Epithelial cell of esophagus (primary cell): ENCODE measurements at regions not wholly inside any gene's neighbourhood (a gene's known extent, or its start where the extent isn't known, plus 50 kb on each side); places are given as distances from the start of the nearest gene placed in this dataset.
"Not testable (repeated sequence)": the region's sequence is repeated elsewhere in the genome, so short reads cannot be mapped to it uniquely, and the experiment has no call there.

ENCODE experiments used
- DNase-seq: peaks from one replicate; pipeline ENCODE4 v3.0.0; 2010; ENCODE audit warnings: low read depth
- H3K4me3 ChIP-seq: 2 replicates; pipeline ENCODE4 v1.5.1; 2011; ENCODE audit warnings: mild to moderate bottlenecking, low read length, control low read depth
- TF ChIP-seq, protein P1 (sequence below): IDR thresholded peaks from 2 replicates; pipeline ENCODE4 v1.5.1; 2011; ENCODE audit warnings: low read depth, mild to moderate bottlenecking, low read length, control low read depth, inconsistent platforms; ENCODE audit not compliant: insufficient read depth; ENCODE audit errors: missing control alignments

DNA sequence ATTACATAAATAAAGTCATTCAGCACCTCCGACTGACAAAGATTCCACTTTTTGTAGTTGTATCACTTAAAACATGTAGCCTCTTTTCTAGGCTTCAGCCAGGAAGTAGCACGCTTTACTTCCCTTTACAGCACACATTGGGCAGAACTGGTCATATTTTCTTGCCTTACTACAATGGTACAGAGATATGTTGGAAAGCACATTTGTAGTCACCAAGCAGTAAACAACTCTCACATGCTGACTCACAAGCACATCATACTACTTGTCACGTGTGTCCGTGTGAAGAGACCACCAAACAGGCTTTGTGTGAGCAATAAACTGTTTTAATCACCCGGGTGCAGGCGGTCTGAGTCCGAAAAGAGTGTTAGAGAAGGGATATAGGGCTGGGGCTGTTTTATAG, 1071.8 kb downstream of the DNAJB9 start:
- TF ChIP-seq, protein P1, sequence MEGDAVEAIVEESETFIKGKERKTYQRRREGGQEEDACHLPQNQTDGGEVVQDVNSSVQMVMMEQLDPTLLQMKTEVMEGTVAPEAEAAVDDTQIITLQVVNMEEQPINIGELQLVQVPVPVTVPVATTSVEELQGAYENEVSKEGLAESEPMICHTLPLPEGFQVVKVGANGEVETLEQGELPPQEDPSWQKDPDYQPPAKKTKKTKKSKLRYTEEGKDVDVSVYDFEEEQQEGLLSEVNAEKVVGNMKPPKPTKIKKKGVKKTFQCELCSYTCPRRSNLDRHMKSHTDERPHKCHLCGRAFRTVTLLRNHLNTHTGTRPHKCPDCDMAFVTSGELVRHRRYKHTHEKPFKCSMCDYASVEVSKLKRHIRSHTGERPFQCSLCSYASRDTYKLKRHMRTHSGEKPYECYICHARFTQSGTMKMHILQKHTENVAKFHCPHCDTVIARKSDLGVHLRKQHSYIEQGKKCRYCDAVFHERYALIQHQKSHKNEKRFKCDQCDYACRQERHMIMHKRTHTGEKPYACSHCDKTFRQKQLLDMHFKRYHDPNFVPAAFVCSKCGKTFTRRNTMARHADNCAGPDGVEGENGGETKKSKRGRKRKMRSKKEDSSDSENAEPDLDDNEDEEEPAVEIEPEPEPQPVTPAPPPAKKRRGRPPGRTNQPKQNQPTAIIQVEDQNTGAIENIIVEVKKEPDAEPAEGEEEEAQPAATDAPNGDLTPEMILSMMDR: no peak
- peak; percentile 2 for DNase-seq
- no peak overlapping the region for H3K4me3 ChIP-seq

DNA sequence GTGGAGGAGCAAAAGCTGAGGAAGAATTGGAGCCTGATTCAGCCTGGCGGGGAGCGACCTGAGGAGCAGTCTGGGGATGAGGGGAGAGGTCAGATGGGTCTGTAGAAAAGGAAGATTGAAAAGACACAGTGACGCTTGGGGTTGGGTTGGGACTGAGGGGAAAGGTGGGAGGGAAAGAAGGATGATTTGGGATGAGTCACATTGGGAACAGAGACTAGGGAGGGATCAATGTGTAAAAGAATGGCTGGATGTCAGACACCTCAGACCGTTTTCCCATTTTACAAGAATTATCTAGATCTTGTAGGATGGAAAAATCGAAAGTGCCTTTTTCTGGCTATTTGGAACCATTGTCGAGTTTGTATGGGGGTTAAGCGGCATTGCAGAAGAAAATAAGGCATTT, 1076.5 kb downstream of the DNAJB9 start:
- TF ChIP-seq, protein P1: no peak
- DNase-seq: no peak
- H3K4me3 ChIP-seq: no peak overlapping the region

DNA sequence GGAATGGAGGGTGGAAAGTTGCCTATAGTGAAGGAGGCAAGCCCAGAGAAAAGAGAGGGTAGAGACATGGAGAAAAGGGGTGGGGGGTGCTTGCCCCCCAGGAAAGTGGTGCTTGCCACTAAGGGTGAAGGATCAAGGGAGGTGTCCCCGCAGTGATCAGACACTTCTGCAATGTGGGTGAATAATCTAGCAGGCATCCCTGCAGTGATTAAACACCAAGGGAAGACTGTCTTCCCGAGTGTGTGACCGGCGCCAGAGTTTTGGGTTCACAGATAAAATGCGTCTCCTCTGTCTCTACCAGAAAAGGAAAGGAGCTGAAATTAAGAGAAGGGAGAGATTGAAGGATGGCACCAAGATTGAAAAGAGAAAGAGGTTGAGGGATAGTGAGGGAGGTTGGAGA, 1076.9 kb downstream of the DNAJB9 start:
- not testable (repeated sequence) for H3K4me3 ChIP-seq, DNase-seq

DNA sequence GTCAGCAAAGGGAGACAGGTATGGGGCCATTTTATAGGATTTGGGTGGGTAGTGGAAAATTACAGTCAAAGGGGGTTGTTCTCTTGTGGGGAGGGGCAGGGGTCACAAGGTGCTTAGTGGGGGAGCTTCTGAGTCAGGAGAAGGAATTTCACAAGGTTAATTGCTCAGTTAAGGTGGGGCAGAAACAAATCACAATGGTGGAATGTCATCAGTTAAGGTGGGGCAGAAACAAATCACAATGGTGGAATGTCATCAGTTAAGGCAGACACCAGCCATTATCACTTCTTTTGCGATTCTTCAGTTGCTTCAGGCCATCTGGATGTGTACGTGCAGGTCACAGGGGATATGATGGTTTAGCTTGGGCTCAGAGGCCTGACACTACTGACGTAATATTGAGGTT, 1077.6 kb downstream of the DNAJB9 start:
- DNase-seq: peak; percentile 7
- not testable (repeated sequence) for H3K4me3 ChIP-seq

DNA sequence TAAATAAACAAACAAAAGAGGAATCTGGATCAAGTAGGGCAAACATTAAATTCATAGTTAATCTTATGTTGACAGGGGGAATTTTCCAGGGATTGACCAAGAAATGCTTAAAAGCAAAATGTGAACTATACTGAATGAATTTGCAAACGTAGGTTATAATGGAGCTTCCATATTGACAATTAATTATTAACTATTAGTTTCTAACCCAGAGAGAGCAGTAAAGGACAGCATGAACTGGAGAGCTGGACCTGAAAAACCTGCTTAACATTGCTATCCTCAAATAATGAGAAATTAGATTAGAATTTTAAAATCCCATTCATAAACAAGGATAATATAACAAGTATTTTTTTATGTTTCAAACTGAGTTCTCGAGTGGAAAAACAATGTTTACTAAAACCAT, 1089.6 kb downstream of the DNAJB9 start:
- TF ChIP-seq, protein P1: no peak
- no peak overlapping the region for H3K4me3 ChIP-seq
- DNase-seq: no peak

DNA sequence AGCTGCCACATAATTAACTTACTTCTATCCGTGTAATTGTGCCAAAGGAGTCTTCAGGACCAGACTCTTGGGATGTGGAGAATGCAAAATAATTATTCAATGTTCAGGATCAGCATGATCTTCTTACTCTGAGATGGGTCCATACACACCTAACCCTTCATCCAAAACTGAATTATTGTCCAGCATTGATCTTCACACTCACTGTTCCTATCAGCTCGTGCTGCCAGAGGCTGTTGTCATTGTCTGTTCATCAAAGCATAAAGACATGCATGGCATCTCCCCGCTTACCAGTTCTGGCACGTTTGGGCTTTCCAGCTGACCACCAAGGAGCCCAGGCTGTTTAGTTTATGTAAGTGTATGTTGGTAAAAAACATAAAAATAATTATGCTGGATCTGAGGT, 1090.7 kb downstream of the DNAJB9 start:
- TF ChIP-seq, protein P1: no peak
- no peak for DNase-seq
- H3K4me3 ChIP-seq: no peak overlapping the region

DNA sequence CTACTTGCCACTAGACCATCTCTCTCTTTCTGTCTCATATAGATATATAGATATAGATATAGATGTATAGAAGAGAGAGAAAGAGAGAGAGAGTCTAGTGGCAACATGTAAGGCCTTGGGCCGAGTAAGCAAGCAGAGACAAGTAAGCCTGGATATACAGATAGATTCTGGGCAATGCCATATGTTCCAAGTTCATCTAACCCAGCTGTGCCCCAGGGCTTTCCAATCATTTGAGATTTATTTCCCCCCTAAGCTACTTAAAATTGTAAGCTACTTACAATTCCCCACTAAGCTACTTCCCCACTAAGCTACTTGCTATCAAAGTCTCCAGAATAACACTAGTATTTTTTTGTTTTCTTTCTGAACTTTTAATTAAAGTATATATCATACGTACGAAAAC, 1094.1 kb downstream of the DNAJB9 start:
- DNase-seq: no peak
- H3K4me3 ChIP-seq: no peak overlapping the region
- TF ChIP-seq, protein P1: no peak

DNA sequence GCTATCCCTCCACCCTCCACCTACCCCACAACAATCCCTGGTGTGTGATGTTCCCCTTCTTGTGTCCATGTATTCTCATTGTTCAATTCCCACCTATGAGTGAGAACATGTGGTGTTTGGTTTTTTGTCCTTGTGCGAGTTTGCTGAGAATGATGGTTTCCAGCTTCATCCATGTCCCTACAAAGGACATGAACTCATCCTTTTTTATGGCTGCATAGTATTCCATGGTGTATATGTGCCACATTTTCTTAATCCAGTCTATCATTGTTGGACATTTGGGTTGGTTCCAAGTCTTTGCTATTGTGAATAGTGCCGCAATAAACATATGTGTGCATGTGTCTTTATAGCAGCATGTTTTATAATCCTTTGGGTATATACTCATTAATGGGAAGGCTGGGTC, 1117.6 kb downstream of the DNAJB9 start:
- not testable (repeated sequence) for DNase-seq, H3K4me3 ChIP-seq

DNA sequence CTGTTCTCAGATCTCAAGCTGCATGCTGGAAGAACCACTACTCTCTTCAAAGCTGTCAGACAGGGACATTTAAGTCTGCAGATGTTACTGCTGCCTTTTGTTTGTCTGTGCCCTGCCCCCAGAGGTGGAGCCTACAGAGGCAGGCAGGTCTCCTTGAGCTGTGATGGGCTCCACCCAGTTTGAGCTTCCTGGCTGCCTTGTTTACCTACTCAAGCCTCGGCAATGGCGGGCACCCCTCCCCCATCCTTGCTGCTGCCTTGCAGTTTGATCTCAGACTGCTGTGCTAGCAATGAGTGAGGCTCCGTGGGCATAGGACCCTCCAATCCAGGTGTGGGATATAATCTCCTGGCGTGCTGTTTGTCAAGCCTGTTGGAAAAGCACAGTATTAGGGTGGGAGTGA, 1122.9 kb downstream of the DNAJB9 start:
- not testable (repeated sequence) for H3K4me3 ChIP-seq, DNase-seq
